ENCODE measurements at regions not wholly inside any gene's neighbourhood (a gene's known extent, or its start where the extent isn't known, plus 50 kb on each side); places are given as distances from the start of the nearest gene placed in this dataset.

DNA sequence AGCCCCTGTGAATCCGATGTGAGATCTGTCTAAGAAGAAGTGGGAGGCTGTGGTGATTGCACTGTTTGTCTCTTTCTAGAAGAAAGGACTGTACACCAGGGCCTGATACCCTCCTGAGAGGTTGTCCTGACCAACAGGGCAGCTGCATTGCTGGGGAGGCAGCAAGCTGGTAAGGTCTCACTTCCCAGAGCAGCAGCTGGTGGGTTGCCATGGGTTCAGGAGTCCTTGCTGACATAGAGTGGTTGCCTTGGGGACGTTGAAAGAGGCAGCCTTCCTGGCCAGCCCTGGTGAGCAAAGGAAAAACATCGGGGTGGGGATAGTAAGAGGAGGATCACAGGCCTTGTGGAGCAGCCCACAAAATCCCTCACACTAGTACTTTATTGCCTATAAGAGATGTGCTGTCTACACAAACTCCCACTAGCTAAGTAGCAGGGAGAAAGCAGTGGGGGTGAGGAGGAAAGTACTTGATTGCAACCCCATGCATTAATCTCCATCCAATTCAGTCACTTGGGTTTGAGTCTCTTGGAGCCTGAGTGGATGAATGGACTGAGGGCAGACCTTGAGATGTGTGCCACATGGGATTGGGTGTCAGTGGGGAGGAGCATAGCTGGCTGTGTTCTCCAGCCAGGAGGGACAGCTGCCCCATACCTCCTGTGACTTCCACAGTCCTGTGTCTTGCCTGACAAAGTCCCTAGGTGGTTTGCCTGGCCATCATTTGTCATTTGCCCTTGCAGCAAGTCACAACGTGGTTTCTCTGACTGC, 143.8 kb upstream of the RPL38 start:
- no peak for DNase-seq

- no peak for DNase-seq
Observed at GRCh38 chr17:74061758-74062157, 141.7 kb upstream of the RPL38 start.

- DNase-seq: no peak
Observed at GRCh38 chr17:74062234-74062633, 141.2 kb upstream of the RPL38 start.

DNA sequence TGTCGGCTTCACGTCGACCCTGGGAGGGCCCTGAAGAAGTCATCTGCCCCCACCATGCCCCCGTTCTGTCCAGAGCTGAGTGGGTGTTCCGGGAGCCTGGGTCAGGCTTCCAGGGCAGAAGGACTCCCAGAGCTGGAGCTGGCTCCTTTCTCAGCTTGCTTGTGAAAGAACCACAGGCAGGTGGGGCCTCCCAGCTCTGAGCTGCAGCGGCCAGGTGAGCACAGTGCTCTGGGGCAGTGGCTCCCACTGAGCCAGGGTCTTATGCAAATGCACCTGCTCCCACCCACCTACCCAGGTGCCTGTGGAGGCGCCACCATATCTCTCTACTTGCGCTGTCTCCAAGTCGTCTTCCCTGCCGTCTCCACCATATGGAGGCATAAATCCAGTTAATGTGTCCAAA, 140.0 kb upstream of the RPL38 start:
- no peak for DNase-seq

- DNase-seq: no peak
Observed at GRCh38 chr17:74070374-74070773, 133.1 kb upstream of the RPL38 start.

DNA sequence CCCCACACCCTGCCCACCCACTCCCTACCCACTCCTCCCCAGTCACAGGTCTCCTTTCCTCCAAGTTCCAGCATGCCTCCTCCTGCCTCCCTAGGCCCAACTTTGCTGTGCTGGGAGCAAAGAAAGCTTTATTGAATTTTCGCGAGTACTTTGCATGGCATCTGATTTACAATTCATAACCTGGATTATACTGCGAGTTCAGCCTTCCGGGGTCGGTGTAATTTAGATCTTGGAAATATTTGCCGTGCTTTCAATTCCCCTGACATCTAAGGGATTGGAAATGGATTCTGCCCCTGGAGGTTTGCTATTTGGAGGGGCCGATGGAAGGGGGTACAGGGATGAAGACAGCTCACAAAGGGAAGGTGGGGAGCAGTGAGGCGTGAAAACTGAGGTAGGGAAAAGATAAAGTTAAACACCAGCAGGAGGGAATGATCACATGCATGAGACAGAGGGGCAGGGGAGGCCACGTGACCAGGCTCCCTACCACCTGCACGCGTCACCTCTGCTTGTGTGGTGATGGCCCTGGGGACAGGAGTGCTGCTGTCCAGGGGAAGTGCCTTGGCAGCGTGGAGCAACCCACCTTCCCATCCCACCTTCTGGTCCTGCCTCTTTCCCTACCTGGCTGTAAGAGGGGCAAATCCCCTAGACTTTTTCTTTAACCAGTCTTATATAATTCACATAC, 132.3 kb upstream of the RPL38 start:
- no peak for DNase-seq

DNA sequence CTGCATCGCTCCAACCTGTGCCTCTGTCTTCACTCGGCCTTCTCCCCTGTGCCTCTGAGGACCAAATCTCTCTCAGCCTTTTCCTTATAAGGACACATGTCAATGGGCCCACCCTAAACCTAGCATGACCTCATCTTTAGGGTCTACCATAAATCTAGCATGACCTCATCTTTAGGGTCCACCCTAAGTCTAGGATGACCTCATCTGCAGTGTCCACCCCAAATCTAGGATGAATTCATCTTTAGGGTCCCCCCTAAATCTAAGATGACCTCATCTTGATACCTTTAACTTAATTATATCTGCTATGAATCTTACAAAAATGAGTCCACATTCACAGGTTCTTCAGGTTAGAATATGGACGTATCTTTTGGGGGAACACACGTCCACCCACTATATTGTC, 131.1 kb upstream of the RPL38 start:
- DNase-seq: no peak

GRCh38 chr17:74076446-74076845, 127.0 kb upstream of the RPL38 start:
- DNase-seq: no peak

DNA sequence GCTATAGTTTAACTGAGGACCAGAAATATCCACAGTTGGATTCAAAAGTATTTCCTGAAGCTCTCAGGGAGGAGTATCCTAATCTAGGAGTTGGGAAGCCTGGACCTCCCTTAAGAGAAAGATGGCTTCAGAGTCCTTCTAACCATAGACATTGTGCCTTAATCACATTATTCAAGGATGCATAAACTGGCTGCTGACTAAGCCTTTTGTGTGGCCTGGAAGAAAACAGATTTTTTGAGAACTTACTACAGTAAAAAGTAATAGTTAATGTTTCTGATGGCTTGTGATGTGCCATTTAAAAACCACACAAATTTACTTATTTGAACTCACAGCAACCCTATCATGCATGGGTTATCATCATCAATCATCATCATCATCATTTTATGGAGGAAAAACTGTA, 126.2 kb upstream of the RPL38 start:
- no peak for DNase-seq

DNA sequence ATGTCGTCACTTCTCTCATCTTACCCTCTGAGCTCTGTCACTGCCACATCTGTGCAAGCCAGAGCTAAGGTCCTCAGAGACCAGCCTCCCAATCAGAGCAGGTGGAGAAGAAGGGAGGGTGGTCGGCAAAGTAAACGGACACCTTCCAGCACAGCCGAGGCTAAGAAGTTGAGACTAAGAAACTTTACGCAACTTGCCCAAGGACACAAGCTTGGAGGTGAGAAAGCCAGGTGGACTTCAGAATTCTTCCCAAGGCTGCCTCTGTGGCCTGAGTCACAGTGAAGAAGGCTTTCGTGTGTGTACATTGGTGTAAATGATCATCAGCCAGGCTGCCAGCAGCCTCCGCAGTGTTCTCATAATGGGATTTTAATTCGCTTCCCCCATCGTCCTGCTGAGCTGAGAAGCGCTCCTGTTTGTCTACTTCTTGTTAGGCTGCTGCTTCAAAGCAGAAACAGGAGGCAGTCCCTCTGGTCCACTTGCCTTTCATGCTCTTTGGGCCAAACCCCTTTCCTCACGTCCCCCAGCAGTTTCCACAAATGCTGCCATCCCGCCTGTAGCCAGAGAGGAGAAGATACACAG, 125.0 kb upstream of the RPL38 start:
- no peak for DNase-seq

DNA sequence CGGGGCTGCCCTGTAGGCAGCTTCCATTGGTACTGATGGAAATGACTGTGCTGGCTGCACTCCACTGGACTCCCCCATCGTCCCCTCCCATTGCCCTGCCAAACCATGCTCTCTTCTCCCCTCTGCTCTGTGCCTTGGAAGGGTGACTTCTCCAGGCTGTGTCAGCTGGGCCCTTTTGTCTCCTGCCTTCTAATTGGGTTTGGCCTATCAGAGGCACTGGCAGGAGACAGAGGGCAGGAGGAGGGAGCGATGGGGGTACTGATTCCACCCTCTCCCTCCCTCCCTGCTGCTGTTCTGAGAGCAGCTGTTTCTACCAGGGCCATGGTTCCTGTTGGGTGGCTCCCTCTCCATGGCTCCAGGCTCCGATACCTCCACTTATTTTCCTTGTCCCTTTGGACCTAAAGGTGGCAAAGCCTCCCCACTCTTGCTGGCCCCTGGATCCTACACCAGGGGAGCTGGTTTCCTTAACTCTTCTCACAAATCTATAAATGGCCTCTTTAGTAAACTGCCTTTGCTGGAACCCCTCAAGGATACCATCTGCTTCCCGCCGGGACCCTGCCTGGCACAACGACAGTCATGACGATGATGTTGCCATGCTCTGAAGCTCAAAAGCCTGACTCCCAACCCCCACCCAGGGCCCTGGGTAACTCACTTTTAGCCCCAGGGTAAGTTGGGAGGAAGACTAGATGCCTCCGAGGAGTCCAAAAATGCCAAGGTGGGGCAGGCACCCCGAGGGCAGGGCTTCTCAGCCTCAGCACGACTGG, 123.8 kb upstream of the RPL38 start:
- DNase-seq: no peak

DNA sequence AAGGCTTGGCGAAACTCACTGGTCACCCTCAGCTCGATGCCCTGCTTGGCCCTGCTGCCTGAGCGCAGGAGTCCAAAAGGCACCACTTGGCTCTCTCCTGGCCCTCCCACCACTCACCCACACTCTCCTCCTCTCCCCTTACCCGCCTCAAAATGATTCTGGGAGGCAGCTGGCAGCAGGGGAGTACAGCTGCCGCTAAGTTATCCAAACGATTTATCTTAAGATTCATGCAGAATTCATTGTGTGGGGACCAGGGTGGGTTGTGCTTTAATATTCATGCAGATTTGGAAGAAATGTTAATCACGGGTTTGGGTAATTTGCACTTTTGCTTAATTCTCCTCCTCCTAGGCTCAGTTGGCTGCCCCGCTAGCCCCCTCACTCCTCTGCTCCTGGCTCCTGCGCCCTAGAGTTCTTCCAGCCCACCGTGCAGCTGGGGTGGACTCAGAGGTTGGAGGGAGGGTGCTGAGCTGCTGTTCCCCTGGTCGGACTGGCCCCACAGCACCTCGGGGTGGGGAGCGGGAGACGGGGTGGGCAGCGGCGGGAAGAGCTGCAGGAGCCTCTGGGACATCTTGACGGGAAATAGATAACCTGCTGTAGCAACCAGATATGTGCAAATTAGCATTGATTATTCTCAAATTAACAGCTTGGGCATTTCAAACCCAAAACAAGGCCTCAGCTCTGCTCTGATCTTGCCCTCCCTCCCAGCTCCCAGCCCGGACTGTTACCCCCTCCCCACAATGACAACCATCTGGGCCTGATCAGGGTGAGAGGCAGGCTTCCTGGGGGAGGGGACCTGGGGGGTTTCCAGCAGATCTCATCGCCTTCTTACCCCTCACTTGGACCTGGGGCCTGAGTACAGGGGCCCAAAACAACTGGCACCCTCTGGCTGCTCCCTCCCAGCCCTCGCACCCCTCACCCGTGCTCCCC, 122.6 kb upstream of the RPL38 start:
- DNase-seq: no peak

GRCh38 chr17:74082886-74083285, 120.6 kb upstream of the RPL38 start:
- DNase-seq: no peak

- DNase-seq: no peak
Observed at GRCh38 chr17:74083321-74083720, 120.2 kb upstream of the RPL38 start.

- DNase-seq: no peak
Observed at GRCh38 chr17:74085434-74085833, 118.0 kb upstream of the RPL38 start.

DNA sequence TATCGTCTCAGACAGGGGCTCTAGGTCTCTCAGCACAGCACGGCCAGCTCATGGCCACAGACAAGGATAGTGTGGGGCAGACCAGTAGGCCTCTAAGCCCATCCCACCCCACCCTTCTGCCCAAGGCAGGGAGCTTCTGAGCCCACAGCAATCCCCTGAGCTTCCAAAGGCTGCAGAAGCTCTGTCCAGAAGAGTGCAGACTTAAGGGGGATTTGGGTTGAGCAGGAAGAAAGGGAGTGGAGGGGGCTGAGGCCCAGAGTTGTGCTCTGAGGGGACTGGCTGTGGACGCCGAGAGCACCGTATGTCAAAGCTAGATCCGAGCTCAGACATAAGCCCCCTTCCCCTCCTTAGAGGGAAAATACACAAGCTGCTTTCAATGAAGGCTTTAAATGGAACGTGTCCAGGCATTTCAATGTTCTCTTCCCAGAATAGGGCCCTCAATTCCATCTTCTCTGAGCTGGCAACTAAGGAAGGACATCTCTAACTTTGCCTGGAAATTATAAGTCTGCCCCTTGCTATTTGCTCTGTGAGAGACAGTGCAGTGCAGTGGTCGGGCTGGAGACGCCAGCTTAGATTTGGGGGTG, 116.4 kb upstream of the RPL38 start:
- no peak for DNase-seq

GRCh38 chr17:74088285-74088933, 115.1 kb upstream of the RPL38 start:
- no peak for DNase-seq

GRCh38 chr17:74088934-74089329, 114.5 kb upstream of the RPL38 start:
- DNase-seq: no peak

GRCh38 chr17:74089380-74089779, 114.1 kb upstream of the RPL38 start:
- no peak for DNase-seq

DNA sequence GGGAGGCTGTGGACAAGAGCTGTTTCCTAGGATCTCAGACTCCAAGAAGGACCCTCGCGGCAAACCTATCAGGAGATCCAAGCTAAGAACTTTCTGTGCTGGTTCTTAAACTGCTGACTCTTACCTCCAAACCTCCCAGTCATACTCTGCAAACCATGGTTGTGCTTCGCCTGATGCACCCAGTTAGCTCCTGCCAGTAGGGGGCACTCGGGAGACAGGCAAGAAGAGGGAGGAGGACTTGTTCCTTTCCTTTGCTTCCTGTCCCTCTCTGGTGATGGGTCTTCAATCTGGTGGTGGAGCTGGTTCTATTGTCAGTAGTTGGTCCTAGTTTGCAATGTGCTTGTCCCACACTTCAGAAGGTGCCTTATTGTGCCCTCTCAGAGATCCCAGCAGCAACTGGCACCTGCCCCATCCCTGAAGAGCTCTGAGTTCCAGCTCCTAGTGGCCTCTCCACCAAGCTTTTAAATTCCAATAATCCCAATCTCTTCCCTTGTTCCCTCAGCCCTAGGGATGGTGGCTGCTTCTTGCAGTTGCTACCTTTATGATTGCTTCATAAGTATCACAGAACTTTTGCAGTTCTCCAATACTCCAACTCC, 113.5 kb upstream of the RPL38 start:
- DNase-seq: peak; percentile 35 to 40

- no peak for DNase-seq
Observed at GRCh38 chr17:74094651-74095050, 108.8 kb upstream of the RPL38 start.
